HEK293T (cell line): ENCODE measurements at regions not wholly inside any gene's neighbourhood (a gene's known extent, or its start where the extent isn't known, plus 50 kb on each side); places are given as distances from the start of the nearest gene placed in this dataset.

Source experiments
- CTCF ChIA-PET: fragments of 350-600 bp; formaldehyde crosslinking; extraction: SDS; loops from one replicate; lab custom pipeline; 2021; ENCODE audit warnings: antibody characterized with exemption, inconsistent platforms; lab: Yijun Ruan, JAX
- POLR2A ChIA-PET: fragments of 350-600 bp; formaldehyde crosslinking; extraction: SDS; loops from one replicate; lab custom pipeline; 2020; ENCODE audit warnings: antibody characterized with exemption, inconsistent platforms; lab: Yijun Ruan, JAX
- DNase-seq: peaks from one replicate; pipeline ENCODE4 v3.0.0; 2012; ENCODE audit warnings: mixed read lengths; ENCODE audit errors: extremely low spot score
- ARNT ChIP-seq: fragments of 450-650 bp; IDR thresholded peaks from 2 replicates; pipeline ENCODE4 v1.6.1; 2017; ENCODE audit warnings: mild to moderate bottlenecking
- BHLHE40 ChIP-seq: fragments of 450-650 bp; IDR thresholded peaks from 2 replicates; pipeline ENCODE4 v1.6.1; 2016; ENCODE audit warnings: mild to moderate bottlenecking, moderate library complexity, borderline replicate concordance
- CTBP1 ChIP-seq: fragments of 450-650 bp; IDR thresholded peaks from 2 replicates; pipeline ENCODE4 v1.6.1; 2016; ENCODE audit warnings: borderline replicate concordance
- ELF4 ChIP-seq: fragments of 450-650 bp; IDR thresholded peaks from 2 replicates; pipeline ENCODE4 v1.6.1; 2017; ENCODE audit warnings: antibody characterized with exemption
- FOXA1 ChIP-seq: fragments of 450-650 bp; IDR thresholded peaks from 2 replicates; pipeline ENCODE4 v1.6.1; 2016; ENCODE audit warnings: mild to moderate bottlenecking
- FOXK2 ChIP-seq: fragments of 450-650 bp; IDR thresholded peaks from 2 replicates; pipeline ENCODE4 v1.6.1; 2016; ENCODE audit warnings: mild to moderate bottlenecking
- FOXM1 ChIP-seq: fragments of 450-650 bp; IDR thresholded peaks from 2 replicates; pipeline ENCODE4 v1.6.1; 2017; ENCODE audit warnings: mild to moderate bottlenecking, borderline replicate concordance
- HDGF ChIP-seq: fragments of 450-650 bp; IDR thresholded peaks from 2 replicates; pipeline ENCODE4 v1.6.1; 2017; ENCODE audit warnings: antibody characterized with exemption, borderline replicate concordance
- L3MBTL2 ChIP-seq: fragments of 450-650 bp; conservative IDR thresholded peaks from 2 replicates; pipeline ENCODE4 v1.6.1; 2016; ENCODE audit warnings: mild to moderate bottlenecking
- LEF1 ChIP-seq: fragments of 450-650 bp; IDR thresholded peaks from 2 replicates; pipeline ENCODE4 v1.6.1; 2017; ENCODE audit warnings: mild to moderate bottlenecking, borderline replicate concordance
- NFRKB ChIP-seq: fragments of 450-650 bp; IDR thresholded peaks from 2 replicates; pipeline ENCODE4 v1.6.1; 2016; ENCODE audit warnings: mild to moderate bottlenecking, moderate library complexity
- SP1 ChIP-seq: fragments of 450-650 bp; IDR thresholded peaks from 2 replicates; pipeline ENCODE4 v1.6.1; 2017
- SUZ12 ChIP-seq: fragments of 450-650 bp; IDR thresholded peaks from 2 replicates; pipeline ENCODE4 v1.6.1; 2016; ENCODE audit warnings: mild to moderate bottlenecking
- TARDBP ChIP-seq: fragments of 450-650 bp; IDR thresholded peaks from 2 replicates; pipeline ENCODE4 v1.6.1; 2016
- ZNF384 ChIP-seq: fragments of 450-650 bp; IDR thresholded peaks from 2 replicates; pipeline ENCODE4 v1.6.1; 2016
- TF ChIP-seq, protein P1 (sequence below): fragments of 450-650 bp; IDR thresholded peaks from 2 replicates; pipeline ENCODE4 v1.6.1; 2016

GRCh38 chr22:48828688-48829087 lies 999.0 kb downstream of the BRD1 start:
- TF ChIP-seq ELF4 (no peak), FOXM1 (no peak), L3MBTL2 (no peak), FOXK2 (no peak), ARNT (no peak), LEF1 (no peak), CTBP1 (no peak)
- no peak for DNase-seq
- ChIA-PET POLR2A (no interaction called here), CTCF (no interaction called here)

DNA sequence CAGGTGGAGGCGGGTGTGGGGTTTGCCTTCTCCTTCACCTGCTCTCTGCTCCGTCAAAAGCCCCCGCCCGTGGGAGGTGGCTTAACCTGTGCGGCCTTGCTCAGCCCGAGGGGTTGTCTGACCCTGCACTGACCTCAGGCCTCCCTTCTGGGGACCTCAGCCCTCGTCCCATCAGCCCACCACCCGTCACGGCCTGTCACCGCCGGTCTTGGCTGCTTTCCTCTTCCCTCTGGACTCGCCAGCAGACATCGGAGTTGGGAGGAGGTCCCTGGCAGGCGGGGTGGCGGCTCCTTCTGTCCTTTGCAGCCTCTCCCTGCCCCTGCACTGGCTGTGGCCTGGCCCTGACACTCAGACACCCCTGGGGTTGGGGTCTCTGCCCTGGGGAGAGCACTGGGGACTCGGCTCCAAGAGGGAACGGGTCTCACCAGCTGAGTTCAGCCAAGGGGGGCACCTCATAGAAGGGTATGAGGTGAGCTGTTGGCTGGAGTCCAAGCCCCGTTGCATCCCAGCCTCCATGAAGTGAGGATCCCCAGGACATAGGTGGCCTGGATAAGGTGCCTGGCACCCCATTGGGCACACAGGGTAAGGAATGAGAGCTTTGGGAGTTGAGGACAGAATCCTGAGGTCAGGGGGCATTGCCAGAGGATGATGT lies 999.6 kb downstream of the BRD1 start:
- DNase-seq = no peak
- no peak for TF ChIP-seq ARNT
- no peak for TF ChIP-seq SUZ12
- TF ChIP-seq ELF4 = no peak
- no peak for TF ChIP-seq SP1
- TF ChIP-seq CTBP1 = no peak
- TF ChIP-seq ZNF384 = no peak
- no peak for TF ChIP-seq NFRKB
- TF ChIP-seq, protein P1, sequence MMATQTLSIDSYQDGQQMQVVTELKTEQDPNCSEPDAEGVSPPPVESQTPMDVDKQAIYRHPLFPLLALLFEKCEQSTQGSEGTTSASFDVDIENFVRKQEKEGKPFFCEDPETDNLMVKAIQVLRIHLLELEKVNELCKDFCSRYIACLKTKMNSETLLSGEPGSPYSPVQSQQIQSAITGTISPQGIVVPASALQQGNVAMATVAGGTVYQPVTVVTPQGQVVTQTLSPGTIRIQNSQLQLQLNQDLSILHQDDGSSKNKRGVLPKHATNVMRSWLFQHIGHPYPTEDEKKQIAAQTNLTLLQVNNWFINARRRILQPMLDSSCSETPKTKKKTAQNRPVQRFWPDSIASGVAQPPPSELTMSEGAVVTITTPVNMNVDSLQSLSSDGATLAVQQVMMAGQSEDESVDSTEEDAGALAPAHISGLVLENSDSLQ = no peak
- no peak for TF ChIP-seq HDGF
- no peak for TF ChIP-seq L3MBTL2
- TF ChIP-seq TARDBP = no peak
- no peak for TF ChIP-seq BHLHE40
- TF ChIP-seq FOXM1 = no peak

GRCh38 chr22:48827268-48827846 lies 1000.3 kb downstream of the BRD1 start:
- CTCF ChIA-PET = no interaction called here
- TF ChIP-seq BHLHE40 (no peak), FOXM1 (no peak), CTBP1 (no peak), NFRKB (no peak), FOXK2 (no peak), HDGF (no peak), TARDBP (no peak), ELF4 (no peak), ZNF384 (no peak), ARNT (no peak), SUZ12 (no peak), L3MBTL2 (no peak), SP1 (no peak), LEF1 (no peak), FOXA1 (no peak)
- TF ChIP-seq, protein P1 = no peak
- no peak for DNase-seq
- POLR2A ChIA-PET = no interaction called here

More for the DNA sequence above, 999.6 kb downstream of the BRD1 start:
- ChIA-PET POLR2A (no interaction called here), CTCF (no interaction called here)

GRCh38 chr22:48826546-48826945 lies 1001.1 kb downstream of the BRD1 start:
- CTCF ChIA-PET = no interaction called here
- TF ChIP-seq L3MBTL2 = no peak
- TF ChIP-seq, protein P1 = no peak
- TF ChIP-seq LEF1 = no peak
- TF ChIP-seq CTBP1 = no peak
- TF ChIP-seq BHLHE40 = no peak
- TF ChIP-seq SUZ12 = no peak
- no peak for TF ChIP-seq FOXA1
- no peak for TF ChIP-seq FOXM1
- TF ChIP-seq ARNT = no peak
- TF ChIP-seq SP1 = no peak
- no peak for TF ChIP-seq ELF4
- no peak for TF ChIP-seq HDGF
- no peak for TF ChIP-seq NFRKB
- TF ChIP-seq TARDBP = no peak
- TF ChIP-seq ZNF384 = no peak
- TF ChIP-seq FOXK2 = no peak
- no peak for DNase-seq
- POLR2A ChIA-PET = no interaction called here

GRCh38 chr22:48825802-48826520 lies 1001.7 kb downstream of the BRD1 start:
- TF ChIP-seq, protein P1 = no peak
- DNase-seq = no peak
- CTCF ChIA-PET = no interaction called here
- POLR2A ChIA-PET = no interaction called here
